Peyer's patch (tissue), 4 donors: ENCODE measurements at regions not wholly inside any gene's neighbourhood (a gene's known extent, or its start where the extent isn't known, plus 50 kb on each side); places are given as distances from the start of the nearest gene placed in this dataset.

Experiments used
- DNase-seq, 3 donors: peaks; one replicate each; pipeline ENCODE4 v3.0.0-alpha.2; 2017 to 2019
- H3K27ac ChIP-seq, 4 donors: fragments of 200-600 bp; sonication (generic); one replicate each; pipeline ENCODE4 v1.5.1; 2016 to 2019
- H3K27me3 ChIP-seq, 2 donors: fragments of 200-600 bp; sonication (generic); one replicate each; pipeline ENCODE4 v1.5.1; 2019
- H3K36me3 ChIP-seq, 3 donors: fragments of 200-600 bp; sonication (generic); one replicate each; pipeline ENCODE4 v1.5.1; 2016 to 2019
- H3K4me1 ChIP-seq, 4 donors: fragments of 200-600 bp; sonication (generic); one replicate each; pipeline ENCODE4 v1.5.1; 2016 to 2019
- H3K4me3 ChIP-seq, 4 donors: fragments of 200-600 bp; sonication (generic); 1 replicate in 3 of 4; 2 replicates in 1 of 4; pipeline ENCODE4 v1.5.1; 2016 to 2019; ENCODE audit warnings: mild to moderate bottlenecking in 1 of 4
- H3K9me3 ChIP-seq, 4 donors: fragments of 200-600 bp; sonication (generic); one replicate each; pipeline ENCODE4 v1.5.1; 2016 to 2019; ENCODE audit warnings: mild to moderate bottlenecking in 1 of 4
- CTCF ChIP-seq, 6 experiments: fragments of 450-650 bp in 4 of 6; fragments of 200-600 bp in 2 of 6; sonication (generic) in 1 of 6; IDR thresholded peaks; one replicate each; pipeline ENCODE4 v1.5.1; 2017 to 2019; ENCODE audit warnings: antibody characterized with exemption in 6 of 6, mild to moderate bottlenecking in 3 of 6, moderate library complexity in 1 of 6
- POLR2A ChIP-seq, 2 donors: fragments of 450-650 bp; IDR thresholded peaks; one replicate each; pipeline ENCODE4 v1.5.1; 2017; ENCODE audit warnings: antibody characterized with exemption in 2 of 2, mild to moderate bottlenecking in 2 of 2, moderate library complexity in 2 of 2

GRCh38 chr6:105644691-105645090 is 241.8 kb upstream of the PREP start:
- Histone ChIP-seq H3K27me3 (no peaks in the 10 kb centered on the region), H3K4me3 (no peak overlapping the region), H3K4me1 (peaks cover 0 to 7% (median 0%) of the 10 kb centered on the region in 4 donors), H3K9me3 (no peaks in the 10 kb centered on the region), H3K27ac (peak overlapping the region in 2 of 4 donors; percentile 27 to 58), H3K36me3 (no peaks in the 10 kb centered on the region)
- no peak for DNase-seq
- TF ChIP-seq POLR2A (IDR thresholded peaks at IDR 0.05) = no peak

- H3K27me3 ChIP-seq = no peaks in the 10 kb centered on the region
- peak overlapping the region in 1 of 4 donors; percentile 58 for H3K27ac ChIP-seq
- peaks cover 0 to 7% (median 0%) of the 10 kb centered on the region in 4 donors for H3K4me1 ChIP-seq
- TF ChIP-seq CTCF (IDR thresholded peaks at IDR 0.05) = no peak
- no peaks in the 10 kb centered on the region for H3K36me3 ChIP-seq
- no peaks in the 10 kb centered on the region for H3K9me3 ChIP-seq
- DNase-seq = no peak
- no peak overlapping the region for H3K4me3 ChIP-seq
These were observed 241.2 kb upstream of the PREP start for GRCh38 chr6:105644073-105644489.

GRCh38 chr6:105642708-105643107 is 239.8 kb upstream of the PREP start:
- H3K4me1 ChIP-seq = peaks cover 0 to 7% (median 0%) of the 10 kb centered on the region in 4 donors
- no peaks in the 10 kb centered on the region for H3K36me3 ChIP-seq
- no peak for TF ChIP-seq CTCF (IDR thresholded peaks at IDR 0.05)
- no peak for TF ChIP-seq POLR2A (IDR thresholded peaks at IDR 0.05)
- no peaks in the 10 kb centered on the region for H3K9me3 ChIP-seq
- no peaks in the 10 kb centered on the region for H3K27me3 ChIP-seq
- no peak overlapping the region for H3K4me3 ChIP-seq
- no peak for DNase-seq
- no peak overlapping the region for H3K27ac ChIP-seq

- H3K9me3 ChIP-seq = no peaks in the 10 kb centered on the region
- TF ChIP-seq POLR2A (IDR thresholded peaks at IDR 0.05) (no peak), CTCF (IDR thresholded peaks at IDR 0.05) (no peak)
- H3K4me3 ChIP-seq = no peak overlapping the region
- peaks cover 0 to 7% (median 0%) of the 10 kb centered on the region in 4 donors for H3K4me1 ChIP-seq
- H3K27ac ChIP-seq = no peak overlapping the region
- H3K27me3 ChIP-seq = no peaks in the 10 kb centered on the region
- no peaks in the 10 kb centered on the region for H3K36me3 ChIP-seq
- DNase-seq = no peak
These were observed 238.6 kb upstream of the PREP start for GRCh38 chr6:105641504-105641903.

- Histone ChIP-seq H3K36me3 (no peaks in the 10 kb centered on the region), H3K9me3 (no peaks in the 10 kb centered on the region), H3K4me1 (no peaks in the 10 kb centered on the region), H3K4me3 (no peak overlapping the region), H3K27me3 (no peaks in the 10 kb centered on the region), H3K27ac (no peak overlapping the region)
- DNase-seq = no peak
- TF ChIP-seq POLR2A (IDR thresholded peaks at IDR 0.05) = no peak
- TF ChIP-seq CTCF (IDR thresholded peaks at IDR 0.05) = no peak
These were observed 236.2 kb upstream of the PREP start for GRCh38 chr6:105639124-105639523.

GRCh38 chr6:105633814-105634213 is 230.9 kb upstream of the PREP start:
- no peaks in the 10 kb centered on the region for H3K4me1 ChIP-seq
- DNase-seq = no peak
- no peaks in the 10 kb centered on the region for H3K9me3 ChIP-seq
- no peak overlapping the region for H3K4me3 ChIP-seq
- H3K36me3 ChIP-seq = no peaks in the 10 kb centered on the region
- no peaks in the 10 kb centered on the region for H3K27me3 ChIP-seq
- no peak overlapping the region for H3K27ac ChIP-seq
- TF ChIP-seq POLR2A (IDR thresholded peaks at IDR 0.05) (no peak), CTCF (IDR thresholded peaks at IDR 0.05) (no peak)
